Urothelium cell line (cell line): ENCODE measurements at regions not wholly inside any gene's neighbourhood (a gene's known extent, or its start where the extent isn't known, plus 50 kb on each side); places are given as distances from the start of the nearest gene placed in this dataset.

Experiments used
- DNase-seq: peaks from one replicate; pipeline ENCODE4 v3.0.0; 2011; ENCODE audit warnings: low spot score, mixed read lengths
- FAIRE-seq: peaks from 2 replicates; lab custom pipeline; 2011; peaks lifted over from hg19 to GRCh38; lab: Jason Lieb, UNC

DNA sequence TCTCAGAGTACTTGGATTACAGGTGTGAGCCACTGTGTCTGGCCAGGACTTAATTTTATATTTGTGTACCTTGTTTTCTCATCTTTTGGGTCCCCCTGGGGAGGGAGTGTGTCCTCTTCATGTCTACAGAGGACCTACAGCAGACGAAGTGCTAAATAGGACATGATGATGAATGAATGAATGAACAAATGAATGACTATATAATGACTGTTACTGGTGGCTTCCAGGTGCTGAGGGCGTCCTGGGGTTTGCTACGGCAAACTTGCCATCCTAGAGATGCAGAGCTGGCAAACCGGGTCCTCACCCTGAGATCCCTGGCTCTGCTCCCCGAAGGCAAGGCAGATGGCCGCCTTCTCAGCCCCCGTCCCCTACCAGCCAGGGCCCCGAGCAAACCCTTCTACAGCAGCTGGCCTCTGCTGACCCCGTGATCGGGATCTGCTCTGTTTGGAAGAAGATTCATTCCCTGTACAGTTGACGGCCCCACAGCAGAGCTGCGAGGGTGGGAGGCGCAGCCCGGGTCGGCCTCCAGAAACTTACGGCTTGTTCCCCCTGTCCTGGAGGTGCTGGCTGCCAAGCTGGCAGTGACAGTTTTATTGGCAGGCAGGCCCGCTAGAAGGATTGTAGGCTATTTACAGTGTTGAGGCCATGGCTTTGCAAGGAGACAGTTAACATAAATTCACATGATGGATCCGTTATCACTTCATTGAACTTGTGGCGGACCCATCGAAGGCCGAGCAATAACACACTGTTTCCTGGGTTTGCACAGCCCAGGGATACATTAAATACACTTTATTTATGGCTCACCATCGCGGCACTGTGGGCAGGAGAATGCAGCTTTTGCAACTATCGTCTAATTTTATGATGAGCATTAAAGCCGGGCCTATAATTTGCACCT is 197.7 kb upstream of the GSE1 start:
- no peak for FAIRE-seq
- no peak for DNase-seq

DNA sequence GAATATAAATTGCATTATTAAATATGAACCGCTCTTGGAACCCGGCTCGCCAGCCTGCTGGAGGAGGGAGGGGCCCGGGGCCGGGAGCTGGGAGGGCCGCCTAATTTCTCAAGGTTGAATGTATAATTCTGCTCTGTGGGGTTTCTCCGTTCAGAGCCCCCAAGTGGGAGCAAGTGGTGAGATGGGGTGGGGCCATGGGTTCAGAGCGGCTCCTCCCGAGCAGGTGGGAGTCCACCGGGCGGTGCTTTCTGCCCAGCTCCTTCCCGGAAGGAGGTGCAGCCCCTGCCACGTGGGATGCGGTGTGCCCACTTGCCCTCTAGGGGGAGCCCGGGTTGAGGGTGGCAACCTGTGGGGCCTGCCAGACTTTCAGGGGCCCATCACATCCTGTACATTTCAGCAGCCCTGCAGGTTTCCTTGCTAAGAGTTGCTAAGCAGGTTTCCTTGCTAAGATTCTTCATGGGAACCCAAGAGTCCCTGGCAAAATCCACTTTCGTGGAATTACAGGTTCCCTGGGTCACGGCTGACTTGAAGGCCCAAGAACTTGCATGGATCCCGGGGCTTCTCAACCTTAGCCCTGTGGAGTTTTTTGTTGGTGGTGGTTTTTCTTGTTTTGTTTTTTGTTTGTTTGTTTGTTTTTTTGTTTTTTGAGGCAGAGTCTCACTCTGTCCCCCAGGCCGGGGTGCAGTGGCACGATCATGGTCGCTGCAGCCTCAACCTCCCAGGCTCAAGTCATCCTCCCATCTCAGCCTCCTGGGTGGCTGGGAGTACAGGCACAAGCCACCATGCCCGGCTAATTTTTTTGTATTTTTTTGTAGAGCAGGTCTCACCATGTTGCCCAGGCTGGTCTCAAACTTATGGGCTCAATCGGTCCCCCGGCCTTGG is 196.7 kb upstream of the GSE1 start:
- FAIRE-seq (no peak), DNase-seq (peak; percentile 81)

DNA sequence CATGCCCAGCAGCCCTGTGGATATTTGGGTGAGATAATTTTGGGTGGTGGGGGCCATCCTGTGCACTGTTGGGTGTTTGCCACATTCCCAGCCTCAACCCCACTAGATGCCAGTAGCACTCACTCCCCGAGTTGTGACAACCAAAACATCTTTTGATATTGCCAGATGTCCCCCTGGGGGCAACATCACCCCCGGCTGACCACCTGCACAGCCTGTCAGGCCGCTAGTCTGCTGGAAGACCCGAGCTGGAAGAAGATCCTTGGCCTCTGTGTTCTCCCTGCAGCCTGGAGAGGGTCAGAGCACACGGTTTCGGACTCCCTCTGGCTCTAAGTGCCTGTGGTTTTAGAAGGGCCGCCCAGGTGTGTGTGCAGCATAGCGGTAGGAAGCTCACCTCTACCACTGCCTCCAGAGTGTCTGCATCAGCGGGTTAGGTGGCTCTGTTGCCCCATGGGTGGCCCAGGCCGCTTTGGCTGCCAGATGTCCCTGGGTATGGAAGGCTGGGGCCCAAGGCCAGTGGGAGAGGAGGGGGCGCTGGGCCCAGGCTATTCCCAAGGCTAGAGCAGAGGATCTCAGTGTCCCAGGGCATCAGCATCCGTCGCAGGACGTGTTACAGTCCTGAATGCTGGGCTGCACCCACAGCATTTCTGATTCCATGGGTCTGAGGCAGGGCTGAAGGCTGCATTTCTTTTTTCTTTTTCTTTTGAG is 195.8 kb upstream of the GSE1 start:
- no peak for FAIRE-seq
- DNase-seq = no peak

DNA sequence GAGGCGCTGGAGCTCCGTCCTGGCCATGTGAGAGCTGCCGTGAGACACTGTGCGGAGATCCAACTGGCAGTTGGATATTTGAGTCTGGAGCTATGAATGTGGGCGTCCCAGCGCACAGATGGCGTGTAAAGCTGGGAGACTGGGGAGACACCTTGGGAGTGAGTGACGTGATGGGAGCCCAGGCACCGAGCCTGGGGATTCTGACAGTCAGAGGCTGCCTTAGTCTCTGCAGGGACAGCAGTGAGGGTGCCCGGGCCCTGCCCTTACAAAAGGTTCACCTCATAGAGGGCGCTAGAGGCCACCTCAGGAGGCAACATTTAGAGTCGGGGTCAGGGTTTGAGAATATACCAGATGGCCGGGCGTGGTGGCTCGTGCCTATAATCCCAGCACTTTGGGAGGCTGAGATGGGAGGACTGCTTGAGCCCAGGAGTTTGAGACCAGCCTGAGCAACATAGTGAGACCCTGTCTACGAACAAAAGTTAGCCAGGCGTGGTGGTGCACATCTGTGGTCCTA is 194.1 kb upstream of the GSE1 start:
- FAIRE-seq = no peak
- no peak for DNase-seq

DNA sequence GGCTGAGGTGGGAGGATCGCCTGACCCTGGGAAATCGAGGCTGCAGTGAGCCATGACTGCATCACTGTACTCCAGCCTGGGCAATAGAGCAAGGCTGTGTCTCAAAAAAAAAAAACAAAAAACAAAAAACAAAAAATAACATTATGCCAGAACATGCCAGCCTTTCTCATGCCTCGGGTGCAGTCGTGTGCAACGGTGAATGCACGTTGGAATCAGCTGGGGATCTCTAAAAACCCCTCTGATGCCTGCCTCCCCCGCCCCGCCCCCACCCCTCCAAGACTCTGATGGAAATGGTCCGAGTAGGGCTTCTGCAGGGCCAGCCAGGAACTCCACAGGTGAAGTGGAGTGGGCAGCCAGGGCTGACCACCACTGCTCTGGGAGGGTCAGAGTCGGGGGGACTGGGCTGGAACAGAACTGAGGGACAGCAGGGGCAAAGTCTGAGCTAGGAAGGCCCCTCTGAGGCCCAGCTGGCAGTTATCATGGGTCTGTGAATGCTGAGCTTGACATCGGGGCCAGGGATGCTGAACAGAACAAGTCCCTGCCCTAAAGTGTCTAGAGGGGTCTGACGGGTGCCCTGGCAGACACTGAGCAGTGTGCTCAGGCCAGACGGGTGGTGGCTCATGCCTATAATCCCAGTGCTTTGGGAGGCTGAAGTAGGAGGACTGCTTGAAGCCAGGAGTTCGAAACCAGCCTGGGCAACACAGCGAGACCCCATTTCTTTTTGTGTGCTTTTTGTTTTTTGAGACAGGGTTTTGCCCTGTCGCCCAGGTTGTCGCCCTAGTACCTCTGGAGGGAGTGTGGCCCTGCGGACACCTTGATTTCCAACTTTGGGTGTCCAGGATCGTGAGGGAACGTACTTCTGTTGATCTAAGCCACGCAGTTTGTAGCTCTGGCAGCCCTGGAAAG is 193.4 kb upstream of the GSE1 start:
- FAIRE-seq = no peak

DNA sequence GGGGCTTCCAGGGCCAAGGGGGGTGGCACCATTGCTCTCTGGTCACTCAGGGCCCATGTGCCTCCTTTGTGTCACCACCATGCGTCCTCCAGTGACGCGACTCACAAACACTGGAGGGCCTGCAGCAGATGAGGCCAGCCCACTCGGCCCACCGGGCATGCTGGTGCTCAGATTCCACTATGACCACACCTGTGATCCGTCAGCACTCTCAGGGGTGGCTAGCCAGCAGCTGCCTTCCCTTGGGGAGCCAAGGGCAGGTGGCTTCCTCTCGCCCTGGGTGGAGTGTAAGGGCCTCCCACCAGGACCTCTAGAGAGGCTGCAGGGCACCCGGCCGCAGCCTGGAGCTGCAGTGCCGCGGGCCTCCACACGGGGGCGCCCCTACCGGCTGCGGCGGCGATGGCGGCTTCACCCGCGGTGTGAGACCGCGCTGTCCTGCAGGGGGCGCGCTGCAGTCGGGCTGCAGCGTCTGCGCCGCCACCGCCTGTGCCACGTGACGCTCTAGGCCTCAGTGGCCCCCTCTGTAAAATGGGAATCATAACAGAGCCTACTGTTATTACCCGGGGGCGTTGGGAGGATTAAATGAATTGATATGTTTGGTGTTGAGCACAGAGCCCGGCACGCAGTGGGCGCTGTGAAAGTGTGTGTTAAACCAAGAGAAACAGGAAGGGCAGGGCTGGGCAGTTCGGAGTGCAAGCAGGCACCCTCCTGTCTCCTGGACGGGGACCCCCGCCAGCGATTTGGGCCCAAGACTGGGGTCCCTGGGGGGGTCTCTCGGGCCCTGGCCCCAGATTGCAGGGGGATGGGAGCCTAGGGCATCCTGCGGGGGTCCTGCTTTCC is 192.4 kb upstream of the GSE1 start:
- FAIRE-seq (no peak), DNase-seq (peak; percentile 90)

More for the DNA sequence above, 193.4 kb upstream of the GSE1 start:
- no peak for DNase-seq

DNA sequence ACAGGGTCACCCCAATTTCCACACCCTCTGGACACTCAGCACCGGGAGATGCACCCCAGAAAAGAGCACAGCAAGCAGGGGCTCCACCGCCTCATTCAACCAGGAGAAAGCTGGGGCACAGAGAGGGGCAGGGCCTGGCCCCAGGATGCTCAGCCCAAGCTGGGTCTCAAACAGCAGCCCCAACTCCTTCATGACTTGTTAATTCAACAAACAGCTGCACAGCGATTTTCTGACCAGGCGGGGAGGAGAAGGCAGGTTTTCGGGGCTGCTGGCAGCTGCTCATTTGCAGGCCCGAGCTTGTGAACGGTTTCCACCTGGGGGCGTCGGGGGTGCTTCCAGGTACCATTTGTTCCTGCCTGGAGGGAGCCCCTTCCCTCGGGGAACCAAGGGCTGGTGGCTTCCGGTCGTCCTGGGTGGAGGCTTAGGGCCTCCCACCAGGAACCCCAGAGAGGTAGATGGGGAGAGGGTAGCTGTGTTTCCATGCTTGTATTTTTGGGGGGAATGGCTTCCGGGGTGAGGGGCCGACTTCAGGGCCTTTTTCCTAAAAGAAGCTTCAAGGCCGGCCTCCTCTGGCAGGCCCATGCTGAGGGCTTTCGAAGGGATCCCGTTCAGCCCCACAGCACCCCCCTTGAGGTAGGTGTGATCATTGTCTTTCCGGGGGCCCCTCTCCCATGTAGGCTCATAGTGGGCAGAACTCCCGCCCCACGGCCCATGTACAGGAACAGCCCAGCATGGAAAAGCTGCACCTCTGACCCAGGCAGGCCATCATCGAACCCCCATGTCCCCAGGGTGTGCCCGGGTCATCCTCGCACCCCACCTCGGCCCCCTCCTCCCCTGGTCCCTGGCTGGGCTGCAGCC is 191.6 kb upstream of the GSE1 start:
- DNase-seq = no peak
- FAIRE-seq = no peak

DNA sequence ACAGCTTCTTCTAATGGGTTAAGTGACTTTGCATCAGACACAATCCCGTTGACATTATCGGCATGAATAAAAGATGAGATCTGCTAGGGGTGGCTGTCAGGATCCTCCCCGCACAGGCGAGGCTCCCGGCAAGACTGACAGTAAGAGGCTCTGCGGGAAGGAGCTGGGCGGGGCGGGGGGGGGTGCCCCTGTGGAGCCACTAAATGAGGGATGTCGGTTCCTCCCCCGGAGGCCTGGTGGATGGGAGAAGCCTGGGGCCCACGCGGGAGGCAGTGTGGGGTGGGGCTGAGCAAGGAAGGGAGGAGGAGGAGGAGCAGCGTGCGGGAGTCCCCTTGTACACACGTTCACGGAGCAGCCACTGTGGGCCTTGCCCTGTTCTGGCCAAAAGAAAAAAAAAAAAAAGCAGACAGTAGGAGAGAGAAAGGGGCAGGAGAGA is 190.9 kb upstream of the GSE1 start:
- no peak for DNase-seq
- FAIRE-seq = no peak

DNA sequence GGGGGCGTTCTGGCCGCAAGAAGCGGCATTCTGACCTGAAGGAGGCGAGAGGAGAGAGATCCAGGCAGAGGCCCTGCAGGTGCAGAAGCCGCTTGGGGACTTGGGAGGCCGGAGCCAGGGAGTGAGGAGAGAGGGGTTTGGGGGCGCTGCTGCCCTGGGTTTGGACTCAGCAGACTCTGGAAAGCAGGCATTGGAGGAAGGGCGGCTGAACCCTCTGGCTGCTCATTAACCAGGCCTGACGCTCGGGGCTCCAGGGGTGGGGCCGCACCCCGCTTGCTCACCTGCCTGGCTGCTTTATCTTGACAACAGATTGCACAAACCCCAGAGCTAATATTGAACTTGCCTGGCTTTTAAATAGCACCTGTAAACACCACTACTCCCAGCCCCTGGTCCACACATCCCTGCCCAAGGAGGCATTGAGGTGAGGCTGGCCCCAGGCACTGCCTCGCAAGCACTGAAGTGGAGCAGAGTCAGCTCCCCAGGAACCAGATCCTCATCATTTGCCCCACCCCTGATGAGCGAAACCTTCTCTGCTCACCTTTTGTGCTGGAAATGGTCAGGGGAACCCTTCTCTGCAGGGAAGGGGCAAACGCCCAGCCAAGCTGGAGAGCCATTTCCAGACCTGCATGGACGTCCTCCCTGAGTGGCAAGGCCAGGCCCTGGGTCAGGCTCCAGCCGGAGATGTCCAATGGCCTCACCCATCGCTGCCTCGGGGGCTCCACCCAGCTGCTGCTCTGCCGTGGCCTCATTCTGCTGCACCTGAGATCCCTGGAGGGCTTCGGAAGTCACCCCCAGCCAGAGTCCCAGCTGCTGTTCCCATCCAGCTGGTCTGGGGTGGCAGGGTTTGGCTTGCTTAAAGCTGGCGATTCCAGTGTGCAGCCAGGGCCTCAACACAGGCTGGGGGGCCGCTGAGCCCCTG is 190.2 kb upstream of the GSE1 start:
- FAIRE-seq (no peak), DNase-seq (no peak)

DNA sequence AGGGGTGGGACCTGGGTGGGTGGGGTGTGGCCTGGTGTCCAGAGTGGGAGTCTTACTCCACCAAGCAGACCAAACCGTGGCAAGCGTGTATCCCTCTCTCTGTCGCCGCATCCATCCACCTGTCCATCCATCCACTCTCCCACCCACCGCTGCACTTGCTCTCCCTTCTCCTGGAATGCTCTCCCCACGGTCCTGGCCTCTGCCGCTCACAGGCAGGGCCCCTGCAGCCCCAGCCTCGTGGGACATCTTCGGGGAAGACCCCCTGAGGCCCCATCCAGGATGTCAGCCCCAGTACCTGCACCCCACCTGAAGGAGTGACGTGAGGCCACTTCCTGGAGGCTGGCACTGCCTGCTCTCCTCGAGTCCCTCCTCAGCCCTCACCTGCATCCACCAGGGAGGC is 189.5 kb upstream of the GSE1 start:
- DNase-seq = no peak
- FAIRE-seq = no peak

DNA sequence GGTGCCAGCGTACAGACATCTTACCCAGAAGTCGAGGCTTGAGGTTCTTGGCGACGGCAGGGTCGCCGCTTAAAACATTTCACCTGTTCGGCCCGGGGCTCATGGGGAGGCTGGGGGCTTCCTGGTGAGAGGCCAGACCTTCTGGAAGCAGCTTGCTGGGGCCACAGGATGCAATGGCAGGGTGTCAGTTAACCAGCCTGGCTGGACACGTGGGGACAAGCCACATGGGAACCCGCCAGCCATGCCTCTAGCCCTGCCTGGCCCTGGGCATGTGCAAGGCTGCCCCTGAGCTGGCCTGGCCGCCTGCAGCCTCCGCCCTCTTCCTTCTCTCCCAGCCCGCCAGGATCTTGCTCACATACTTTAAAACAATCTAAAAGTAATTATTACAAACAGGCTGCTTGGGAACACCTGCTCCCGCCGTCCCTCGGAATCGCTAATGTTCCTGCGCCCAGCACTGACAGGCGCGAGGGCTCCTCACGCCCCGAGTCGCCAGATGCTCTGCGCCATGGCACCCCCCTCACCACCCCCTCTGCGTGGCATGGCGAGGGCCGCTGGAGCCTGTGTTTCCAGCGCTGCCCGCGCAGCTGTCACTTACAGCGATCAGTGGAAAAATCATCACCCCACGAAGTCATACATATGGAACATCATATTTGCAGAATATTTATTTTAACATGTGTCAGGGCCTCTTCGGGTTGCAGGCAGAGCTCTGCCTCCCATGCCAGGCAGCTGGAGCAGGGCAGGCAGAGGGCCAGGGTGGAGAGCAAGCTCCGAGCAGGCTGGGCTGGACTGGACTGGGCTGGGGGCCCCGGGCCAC is 188.7 kb upstream of the GSE1 start:
- DNase-seq (no peak), FAIRE-seq (no peak)

DNA sequence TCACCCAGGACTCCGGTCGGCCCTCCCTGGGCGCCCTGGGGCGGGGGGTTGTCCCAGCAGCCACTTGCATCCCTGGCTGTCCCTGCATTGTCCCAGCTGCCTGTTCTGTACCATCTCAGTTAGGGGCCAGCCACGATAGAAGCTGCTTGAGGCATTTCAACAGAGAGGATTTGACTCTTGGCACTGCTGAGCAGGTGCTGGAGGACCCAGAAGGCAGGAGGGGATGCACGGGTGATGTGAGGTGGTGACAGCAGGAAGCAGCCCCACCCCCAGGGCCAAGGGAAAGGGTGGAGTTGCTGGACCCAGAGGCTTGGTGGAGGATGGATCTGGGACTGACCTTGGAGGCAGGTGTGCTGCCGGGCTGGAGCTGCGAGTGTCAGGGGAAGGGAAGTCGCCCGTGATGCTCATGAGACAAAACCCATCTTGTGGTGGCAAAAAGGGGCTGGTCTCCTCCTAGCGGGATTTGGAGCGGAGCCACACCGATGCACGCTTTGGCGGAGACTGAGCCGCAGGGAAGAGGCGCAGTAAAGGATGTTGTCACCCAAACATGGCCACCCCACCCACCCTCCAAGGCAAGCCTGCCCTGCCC is 188.0 kb upstream of the GSE1 start:
- DNase-seq = no peak

DNA sequence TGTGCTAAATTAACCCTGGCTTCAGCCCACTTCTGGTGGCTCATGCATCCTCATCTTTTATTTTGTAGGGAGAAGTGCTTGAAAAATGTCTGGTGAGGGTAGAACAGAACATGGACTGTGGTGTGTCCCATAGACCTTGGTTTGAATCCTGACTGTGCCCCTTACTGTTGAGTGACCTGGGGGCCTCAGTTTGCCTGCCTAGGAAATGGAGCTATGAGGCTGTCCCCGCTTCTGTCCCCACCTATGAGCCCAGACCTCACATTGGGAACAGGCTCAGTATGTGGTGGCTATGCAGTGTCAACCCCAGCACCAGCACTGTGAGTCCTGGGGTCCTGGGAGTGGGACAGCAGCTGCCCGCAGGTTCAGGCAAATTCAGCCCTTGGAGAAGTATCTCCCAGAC is 186.3 kb upstream of the GSE1 start:
- DNase-seq (no peak), FAIRE-seq (no peak)

More for the DNA sequence above, 188.0 kb upstream of the GSE1 start:
- FAIRE-seq = no peak

DNA sequence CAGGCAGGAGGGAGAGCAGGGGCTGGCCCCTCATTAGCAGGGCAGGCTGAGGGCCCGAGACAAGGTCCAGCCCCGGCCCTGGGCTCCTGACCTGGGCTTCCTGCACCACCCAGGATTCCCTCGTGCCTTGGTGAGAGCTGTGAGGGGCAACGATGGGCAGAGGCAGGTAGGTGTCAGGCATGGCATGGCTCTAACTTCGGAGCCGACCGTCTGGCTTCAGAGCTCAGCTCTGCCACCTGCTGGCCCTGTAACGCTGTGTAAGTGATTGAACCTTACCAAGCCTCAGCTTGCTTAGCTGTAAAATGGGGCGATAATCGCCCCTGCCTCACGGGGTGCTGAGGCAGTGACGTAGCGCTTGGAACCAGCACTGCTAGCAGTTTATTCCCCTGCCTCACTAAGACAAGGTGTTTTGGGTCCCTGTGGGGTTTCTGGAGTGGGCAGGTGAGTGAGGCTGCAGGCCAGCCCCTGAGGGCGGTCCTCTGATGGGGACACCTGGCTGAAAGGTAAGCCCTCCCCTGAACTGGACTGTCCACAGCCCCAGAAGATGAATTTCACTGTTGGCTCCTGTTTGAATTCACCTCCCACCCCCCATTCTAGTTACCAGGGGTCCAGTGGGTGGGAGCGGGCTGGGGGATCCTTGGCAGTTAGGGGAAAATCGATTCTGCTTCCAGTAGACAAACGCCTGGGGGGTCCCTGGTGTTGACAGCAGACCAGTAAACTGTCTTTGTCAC is 184.8 kb upstream of the GSE1 start:
- FAIRE-seq = no peak
- no peak for DNase-seq
